RWPE2 (cell line): ENCODE measurements at regions not wholly inside any gene's neighbourhood (a gene's known extent, or its start where the extent isn't known, plus 50 kb on each side); places are given as distances from the start of the nearest gene placed in this dataset.

ENCODE experiments used
- ATAC-seq: fragments of 200-7000 bp; cut with Tn5 transposase; 3 replicates; pipeline ENCODE4 v1.9.1; 2021; ENCODE audit warnings: low read depth
- DNase-seq: peaks from one replicate; pipeline ENCODE4 v3.0.0-alpha.2; 2020; ENCODE audit warnings: low spot score
- H3K27ac ChIP-seq: fragments of 450-650 bp; 2 replicates; pipeline ENCODE4 v1.5.1; 2017; ENCODE audit warnings: mild to moderate bottlenecking; ENCODE audit not compliant: poor library complexity, severe bottlenecking
- H3K27me3 ChIP-seq: fragments of 250-450 bp; sonication (Bioruptor Pico); 2 replicates; pipeline ENCODE4 v1.5.1; 2021; ENCODE audit warnings: mild to moderate bottlenecking, moderate library complexity; ENCODE audit not compliant: insufficient read depth, poor library complexity, severe bottlenecking
- H3K36me3 ChIP-seq: fragments of 250-450 bp; sonication (Bioruptor Pico); 2 replicates; pipeline ENCODE4 v1.5.1; 2020; ENCODE audit warnings: low read depth, mild to moderate bottlenecking, moderate library complexity
- H3K4me1 ChIP-seq: fragments of 250-450 bp; sonication (Bioruptor Pico); 2 replicates; pipeline ENCODE4 v1.5.1; 2021; ENCODE audit warnings: mild to moderate bottlenecking, moderate library complexity; ENCODE audit not compliant: insufficient read depth, poor library complexity, severe bottlenecking
- H3K4me3 ChIP-seq: fragments of 250-450 bp; sonication (Bioruptor Pico); 2 replicates; pipeline ENCODE4 v1.5.1; 2021; ENCODE audit warnings: mild to moderate bottlenecking, moderate library complexity; ENCODE audit not compliant: severe bottlenecking
- H3K9me3 ChIP-seq: fragments of 250-450 bp; sonication (Bioruptor Pico); 2 replicates; pipeline ENCODE4 v1.5.1; 2021; ENCODE audit warnings: mild to moderate bottlenecking, moderate library complexity; ENCODE audit not compliant: severe bottlenecking
- CTCF ChIP-seq: fragments of 450-650 bp; IDR thresholded peaks from one replicate; pipeline ENCODE4 v1.5.1; 2017; ENCODE audit warnings: mild to moderate bottlenecking, moderate library complexity; ENCODE audit not compliant: poor library complexity, severe bottlenecking

DNA sequence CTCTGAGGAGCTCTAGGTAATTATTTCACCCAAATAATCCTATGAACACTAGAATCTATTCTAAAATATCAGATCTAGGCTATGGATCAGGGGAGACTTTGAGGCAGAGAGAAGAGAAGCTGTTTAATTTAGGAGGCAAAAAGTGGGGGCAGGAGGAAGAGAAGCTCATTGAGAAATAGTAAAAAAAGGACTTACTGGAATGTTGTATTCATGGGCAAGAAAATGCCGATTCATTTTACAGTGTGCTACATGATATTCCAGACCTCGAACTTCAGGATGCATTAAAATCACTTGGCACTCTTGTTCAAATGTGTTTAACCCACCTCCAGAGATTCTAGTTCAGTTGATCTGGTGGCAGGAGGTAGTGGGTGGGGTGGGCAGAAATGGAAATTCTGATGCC, 109.5 kb upstream of the ITGB1 start:
- Histone ChIP-seq H3K27ac (no peak overlapping the region), H3K27me3 (no peaks in the 10 kb centered on the region), H3K4me3 (no peak overlapping the region), H3K4me1 (no peaks in the 10 kb centered on the region), H3K9me3 (no peaks in the 10 kb centered on the region), H3K36me3 (no peaks in the 10 kb centered on the region)
- no peak for DNase-seq
- no peak for TF ChIP-seq CTCF
- ATAC-seq = no peak

GRCh38 chr10:33066558-33067236, 108.7 kb upstream of the ITGB1 start:
- H3K27me3 ChIP-seq = no peaks in the 10 kb centered on the region
- H3K4me1 ChIP-seq = no peaks in the 10 kb centered on the region
- peak; percentile 33; the same call in 1 of the 3 replicates for ATAC-seq
- TF ChIP-seq CTCF = no peak
- H3K9me3 ChIP-seq = no peaks in the 10 kb centered on the region
- no peak for DNase-seq
- H3K36me3 ChIP-seq = no peaks in the 10 kb centered on the region
- no peak overlapping the region for H3K4me3 ChIP-seq
- no peak overlapping the region for H3K27ac ChIP-seq

DNA sequence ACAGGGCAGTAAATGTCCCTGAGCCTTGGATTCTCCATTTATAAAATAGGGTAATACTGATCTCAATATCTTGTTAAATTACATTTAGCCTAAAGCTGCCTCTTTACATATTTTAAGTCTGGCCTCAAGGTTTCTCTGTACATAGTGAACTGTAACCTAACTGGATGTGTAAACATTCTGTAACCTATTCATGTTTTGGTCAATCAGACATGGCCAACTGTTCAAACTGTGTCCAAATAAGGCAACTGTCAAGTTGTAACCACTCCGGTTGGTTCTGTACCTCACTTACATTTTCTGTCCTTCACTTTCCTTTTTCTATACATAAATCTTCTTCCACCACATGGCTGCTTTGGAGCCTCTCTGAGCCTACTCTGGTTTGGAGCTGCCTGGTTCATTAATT, 107.1 kb upstream of the ITGB1 start:
- Histone ChIP-seq H3K36me3 (no peaks in the 10 kb centered on the region), H3K4me3 (no peak overlapping the region), H3K9me3 (no peaks in the 10 kb centered on the region), H3K27me3 (no peaks in the 10 kb centered on the region), H3K27ac (no peak overlapping the region), H3K4me1 (no peaks in the 10 kb centered on the region)
- no peak for TF ChIP-seq CTCF
- DNase-seq (no peak), ATAC-seq (no peak)

- no peaks in the 10 kb centered on the region for H3K36me3 ChIP-seq
- no peak overlapping the region for H3K27ac ChIP-seq
- H3K4me3 ChIP-seq = no peak overlapping the region
- ATAC-seq (no peak), DNase-seq (no peak)
- H3K9me3 ChIP-seq = no peaks in the 10 kb centered on the region
- no peaks in the 10 kb centered on the region for H3K27me3 ChIP-seq
- H3K4me1 ChIP-seq = no peaks in the 10 kb centered on the region
- TF ChIP-seq CTCF = no peak
Observed at GRCh38 chr10:33064706-33065105, 106.7 kb upstream of the ITGB1 start.

DNA sequence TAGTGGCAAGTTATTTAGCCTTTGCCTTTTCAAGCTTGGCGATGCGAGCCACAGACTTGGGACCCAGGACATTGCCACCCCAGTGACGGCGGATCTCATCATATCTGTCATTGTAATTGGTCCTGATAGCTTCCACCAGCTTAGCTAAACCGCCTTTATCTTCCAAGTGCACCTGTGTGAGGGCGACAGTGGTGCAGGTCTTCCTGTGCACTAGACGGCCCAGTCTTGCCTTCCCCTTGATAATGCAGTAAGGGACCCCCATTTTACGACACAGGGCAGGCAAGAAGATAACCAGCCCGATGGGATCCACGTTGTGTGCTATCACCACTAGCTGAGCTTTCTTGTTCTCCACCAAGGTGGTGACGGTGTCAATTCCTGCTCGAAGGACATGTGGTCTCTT, 99.6 kb upstream of the ITGB1 start:
- ATAC-seq (no peak), DNase-seq (no peak)
- H3K4me3 ChIP-seq = no peak overlapping the region
- TF ChIP-seq CTCF = no peak
- no peaks in the 10 kb centered on the region for H3K4me1 ChIP-seq
- no peaks in the 10 kb centered on the region for H3K36me3 ChIP-seq
- no peak overlapping the region for H3K27ac ChIP-seq
- H3K9me3 ChIP-seq = no peaks in the 10 kb centered on the region
- H3K27me3 ChIP-seq = no peaks in the 10 kb centered on the region
